ENCODE measurements at regions not wholly inside any gene's neighbourhood (a gene's known extent, or its start where the extent isn't known, plus 50 kb on each side); places are given as distances from the start of the nearest gene placed in this dataset.

GRCh38 chr10:107477266-107477665, 312.8 kb upstream of the SORCS1 start:
- Histone ChIP-seq H3K4me1 (ENCODE audit: insufficient read depth, low read length) (no peaks in the 10 kb centered on the region), H2BK12ac (ENCODE audit: insufficient read length, low read depth, low read length) (no peak overlapping the region), H2BK15ac (ENCODE audit: low read depth, low read length) (no peak overlapping the region), H4K5ac (ENCODE audit: insufficient read length, low read depth, low read length) (no peak overlapping the region), H2AK5ac (ENCODE audit: insufficient read length, low read length) (no peak overlapping the region), H2AFZ (ENCODE audit: low read length) (no peak overlapping the region), H4K91ac (ENCODE audit: insufficient read length, low read depth, low read length) (no peak overlapping the region), H3K4ac (ENCODE audit: low read depth, low read length) (no peak overlapping the region), H4K8ac (replicated peaks; ENCODE audit: insufficient read length, low read depth, low read length) (no peak overlapping the region), H3K23me2 (ENCODE audit: insufficient read length, low read depth, low read length, poor library complexity, severe bottlenecking) (no peaks in the 10 kb centered on the region), H3K4me2 (ENCODE audit: insufficient read depth, insufficient read length, low read length) (no peak overlapping the region), H3K18ac (ENCODE audit: insufficient read length, low read depth, low read length) (no peak overlapping the region), H3K23ac (ENCODE audit: insufficient read length, low read depth, low read length) (no peak overlapping the region), H2BK120ac (ENCODE audit: low read depth, low read length, poor library complexity, severe bottlenecking) (no peak overlapping the region), H3K14ac (ENCODE audit: insufficient read depth, low read length) (no peak overlapping the region), H3K79me1 (ENCODE audit: insufficient read depth, low read depth, low read length, poor library complexity, severe bottlenecking) (no peaks in the 10 kb centered on the region), H3K56ac (ENCODE audit: insufficient read length, low read depth, low read length) (no peak overlapping the region), H2BK20ac (ENCODE audit: low read depth, low read length, poor library complexity, severe bottlenecking) (no peak overlapping the region), H2BK5ac (ENCODE audit: insufficient read length, low read length) (no peak overlapping the region), H3K79me2 (ENCODE audit: insufficient read depth, low read length) (no peaks in the 10 kb centered on the region), H3K27ac (ENCODE audit: insufficient read length, low read depth, low read length) (no peak overlapping the region), H3K9me3 (ENCODE audit: control insufficient read depth, low read depth, low read length) (no peaks in the 10 kb centered on the region), H3K9ac (ENCODE audit: extremely low read depth, insufficient read length, low read length) (no peak overlapping the region), H3T11ph (ENCODE audit: low read length) (no peak overlapping the region), H4K20me1 (ENCODE audit: control insufficient read depth, insufficient read depth, insufficient read length) (no peaks in the 10 kb centered on the region), H3K27me3 (ENCODE audit: insufficient read depth, low read length) (no peaks in the 10 kb centered on the region)
- Mint-ChIP-seq H3K36me3 (ENCODE audit: insufficient read depth in 1 of 3, low read depth in 3 of 3) (peaks cover 0 to 10% (median 2%) of the 10 kb centered on the region in 3 experiments; a peak in 4 of 7 replicates), H3K4me3 (no peak overlapping the region), H3K27me3 (ENCODE audit: low read depth) (no peaks in the 10 kb centered on the region), H3K9me3 (peaks cover 5 to 8% of the 10 kb centered on the region in 2 experiments; a peak in 4 of 5 replicates), H3K27ac (no peak overlapping the region), H3K4me1 (no peaks in the 10 kb centered on the region)
- no peak for TF ChIP-seq CTCF (conservative IDR thresholded peaks at IDR 0.05)
- DNase-seq, result no peak

Data from H9 (cell line).